ENCODE measurements at regions not wholly inside any gene's neighbourhood (a gene's known extent, or its start where the extent isn't known, plus 50 kb on each side); places are given as distances from the start of the nearest gene placed in this dataset.

GRCh38 chr11:110974731-110975130, 262.5 kb upstream of the ARHGAP20 start:
- no peaks in the 10 kb centered on the region for H3K4me1 Mint-ChIP-seq (ENCODE audit: unreplicated experiment)
- DNase-seq (ENCODE audit: extremely low spot score, unreplicated experiment) = no peak
- TF ChIP-seq, protein P1, sequence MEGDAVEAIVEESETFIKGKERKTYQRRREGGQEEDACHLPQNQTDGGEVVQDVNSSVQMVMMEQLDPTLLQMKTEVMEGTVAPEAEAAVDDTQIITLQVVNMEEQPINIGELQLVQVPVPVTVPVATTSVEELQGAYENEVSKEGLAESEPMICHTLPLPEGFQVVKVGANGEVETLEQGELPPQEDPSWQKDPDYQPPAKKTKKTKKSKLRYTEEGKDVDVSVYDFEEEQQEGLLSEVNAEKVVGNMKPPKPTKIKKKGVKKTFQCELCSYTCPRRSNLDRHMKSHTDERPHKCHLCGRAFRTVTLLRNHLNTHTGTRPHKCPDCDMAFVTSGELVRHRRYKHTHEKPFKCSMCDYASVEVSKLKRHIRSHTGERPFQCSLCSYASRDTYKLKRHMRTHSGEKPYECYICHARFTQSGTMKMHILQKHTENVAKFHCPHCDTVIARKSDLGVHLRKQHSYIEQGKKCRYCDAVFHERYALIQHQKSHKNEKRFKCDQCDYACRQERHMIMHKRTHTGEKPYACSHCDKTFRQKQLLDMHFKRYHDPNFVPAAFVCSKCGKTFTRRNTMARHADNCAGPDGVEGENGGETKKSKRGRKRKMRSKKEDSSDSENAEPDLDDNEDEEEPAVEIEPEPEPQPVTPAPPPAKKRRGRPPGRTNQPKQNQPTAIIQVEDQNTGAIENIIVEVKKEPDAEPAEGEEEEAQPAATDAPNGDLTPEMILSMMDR (IDR thresholded peaks at IDR 0.05) = no peak
- H3K27me3 Mint-ChIP-seq (ENCODE audit: unreplicated experiment) = peaks cover 23% of the 10 kb centered on the region
- no peak overlapping the region for H3K4me3 Mint-ChIP-seq (ENCODE audit: unreplicated experiment)
- peaks cover 10% of the 10 kb centered on the region for H3K9me3 Mint-ChIP-seq (ENCODE audit: unreplicated experiment)
- H3K27ac Mint-ChIP-seq (ENCODE audit: unreplicated experiment) = no peak overlapping the region
- H3K36me3 Mint-ChIP-seq (ENCODE audit: unreplicated experiment) = no peaks in the 10 kb centered on the region

DNA sequence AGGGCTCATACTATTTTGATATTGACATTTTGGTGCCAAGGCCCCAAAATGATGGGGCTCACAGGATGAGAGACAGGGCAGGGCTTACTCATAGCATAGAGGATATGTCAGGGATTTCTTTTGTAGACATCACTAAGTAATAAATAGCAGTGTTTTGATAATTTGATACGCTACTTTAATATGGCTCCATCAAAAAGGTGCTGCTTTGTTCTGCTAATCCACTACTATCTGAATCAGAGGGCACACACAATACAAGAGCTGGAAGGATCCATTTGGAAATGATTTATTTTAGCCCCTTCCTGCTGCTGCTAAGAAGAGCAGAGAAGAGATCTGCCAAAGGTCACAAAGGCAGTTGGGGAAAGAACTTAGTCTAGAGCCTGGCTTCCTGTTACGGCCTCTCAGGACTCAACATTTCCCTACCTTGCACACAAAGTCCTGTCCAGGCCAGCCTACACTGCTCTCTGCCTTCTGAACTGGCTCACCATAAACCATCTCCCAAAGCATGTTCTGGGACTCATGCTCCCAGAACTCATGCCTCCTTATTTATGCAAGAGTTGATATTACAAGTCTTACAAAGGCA, 261.3 kb upstream of the ARHGAP20 start:
- TF ChIP-seq, protein P1 (IDR thresholded peaks at IDR 0.05) = no peak
- H3K4me3 Mint-ChIP-seq (ENCODE audit: unreplicated experiment) = no peak overlapping the region
- H3K27me3 Mint-ChIP-seq (ENCODE audit: unreplicated experiment) = peaks cover 27% of the 10 kb centered on the region
- H3K4me1 Mint-ChIP-seq (ENCODE audit: unreplicated experiment) = no peaks in the 10 kb centered on the region
- DNase-seq (ENCODE audit: extremely low spot score, unreplicated experiment) = no peak
- H3K27ac Mint-ChIP-seq (ENCODE audit: unreplicated experiment) = no peak overlapping the region
- H3K36me3 Mint-ChIP-seq (ENCODE audit: unreplicated experiment) = no peaks in the 10 kb centered on the region
- H3K9me3 Mint-ChIP-seq (ENCODE audit: unreplicated experiment) = peaks cover 4% of the 10 kb centered on the region

GRCh38 chr11:110972640-110973039, 260.4 kb upstream of the ARHGAP20 start:
- TF ChIP-seq, protein P1 (IDR thresholded peaks at IDR 0.05) = no peak
- Mint-ChIP-seq H3K4me3 (ENCODE audit: unreplicated experiment) (no peak overlapping the region), H3K36me3 (ENCODE audit: unreplicated experiment) (no peaks in the 10 kb centered on the region), H3K9me3 (ENCODE audit: unreplicated experiment) (no peaks in the 10 kb centered on the region), H3K27me3 (ENCODE audit: unreplicated experiment) (peaks cover 27% of the 10 kb centered on the region), H3K4me1 (ENCODE audit: unreplicated experiment) (no peaks in the 10 kb centered on the region), H3K27ac (ENCODE audit: unreplicated experiment) (no peak overlapping the region)
- no peak for DNase-seq (ENCODE audit: extremely low spot score, unreplicated experiment)

DNA sequence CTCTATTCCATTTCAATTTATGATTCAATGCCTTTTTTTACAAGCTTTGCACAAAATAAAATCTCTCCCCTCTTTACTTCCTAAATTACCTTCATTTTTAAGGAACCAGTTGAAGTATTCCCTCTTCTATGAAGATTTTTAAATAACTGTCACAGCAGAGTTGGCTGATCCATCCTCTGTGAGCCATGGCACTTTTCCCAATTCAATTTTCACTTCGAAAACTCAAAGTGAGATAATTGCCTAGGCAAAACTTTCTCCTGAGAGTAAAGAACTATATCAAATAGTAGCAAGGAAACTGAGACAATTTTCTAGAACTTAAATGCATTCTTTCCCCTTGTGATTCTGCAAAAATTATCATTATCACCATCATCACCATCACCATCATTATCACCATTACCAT, 259.9 kb upstream of the ARHGAP20 start:
- Mint-ChIP-seq H3K9me3 (ENCODE audit: unreplicated experiment) (no peaks in the 10 kb centered on the region), H3K27me3 (ENCODE audit: unreplicated experiment) (peaks cover 25% of the 10 kb centered on the region), H3K36me3 (ENCODE audit: unreplicated experiment) (no peaks in the 10 kb centered on the region), H3K4me1 (ENCODE audit: unreplicated experiment) (no peaks in the 10 kb centered on the region), H3K4me3 (ENCODE audit: unreplicated experiment) (no peak overlapping the region), H3K27ac (ENCODE audit: unreplicated experiment) (no peak overlapping the region)
- TF ChIP-seq, protein P1 (IDR thresholded peaks at IDR 0.05) = no peak
- DNase-seq (ENCODE audit: extremely low spot score, unreplicated experiment) = no peak

GRCh38 chr11:110971140-110971539, 258.9 kb upstream of the ARHGAP20 start:
- no peak overlapping the region for H3K4me3 Mint-ChIP-seq (ENCODE audit: unreplicated experiment)
- TF ChIP-seq, protein P1 (IDR thresholded peaks at IDR 0.05) = no peak
- no peaks in the 10 kb centered on the region for H3K9me3 Mint-ChIP-seq (ENCODE audit: unreplicated experiment)
- H3K27ac Mint-ChIP-seq (ENCODE audit: unreplicated experiment) = no peak overlapping the region
- no peak for DNase-seq (ENCODE audit: extremely low spot score, unreplicated experiment)
- no peaks in the 10 kb centered on the region for H3K36me3 Mint-ChIP-seq (ENCODE audit: unreplicated experiment)
- H3K27me3 Mint-ChIP-seq (ENCODE audit: unreplicated experiment) = peaks cover 24% of the 10 kb centered on the region
- H3K4me1 Mint-ChIP-seq (ENCODE audit: unreplicated experiment) = no peaks in the 10 kb centered on the region
